ENCODE measurements at regions not wholly inside any gene's neighbourhood (a gene's known extent, or its start where the extent isn't known, plus 50 kb on each side); places are given as distances from the start of the nearest gene placed in this dataset.

DNA sequence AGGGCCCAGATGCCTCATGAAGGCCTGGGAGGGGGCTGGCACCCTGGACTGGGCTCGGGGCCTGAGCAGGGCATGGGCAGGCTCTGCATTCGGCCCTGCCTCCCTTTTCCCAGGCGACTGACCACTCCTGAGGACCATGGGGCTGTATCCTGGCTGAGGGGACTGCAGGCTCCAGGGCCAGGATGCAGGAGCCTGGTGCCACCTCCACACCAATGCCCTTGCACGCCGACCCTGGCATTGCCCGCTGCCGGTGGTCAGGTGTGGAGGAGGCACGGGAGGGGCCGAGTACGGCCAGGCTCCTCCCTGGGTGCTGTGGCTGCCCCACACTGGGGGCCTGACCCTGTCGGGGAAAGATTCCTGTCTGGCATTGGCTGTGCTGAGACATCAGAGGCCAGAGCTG, 128.9 kb downstream of the SIK1 start:
- FAIRE-seq (no peak), DNase-seq (ENCODE audit: low read depth in 1 of 2, low spot score in 2 of 2) (no peak)
- Histone ChIP-seq H3K23me2 (ENCODE audit: low read depth, low read length) (no peaks in the 10 kb centered on the region), H3K56ac (replicated peaks; ENCODE audit: insufficient read length, low read depth, low read length) (no peak overlapping the region), H4K20me1 (replicated peaks in 1 of 2; ENCODE audit: control insufficient read depth in 1 of 2, insufficient read depth in 2 of 2, low read length in 2 of 2) (peaks cover 0 to 1% of the 10 kb centered on the region in 2 experiments), H3K9ac (replicated peaks in 1 of 4; ENCODE audit: extremely low read depth in 1 of 4, low read depth in 3 of 4, low read length in 3 of 4) (no peak overlapping the region), H3K27me3 (replicated peaks in 1 of 4; ENCODE audit: control insufficient read depth in 3 of 4, extremely low read depth in 1 of 4, insufficient read depth in 3 of 4, low read length in 3 of 4) (no peaks in the 10 kb centered on the region), H4K5ac (ENCODE audit: insufficient read length, low read depth, low read length) (no peak overlapping the region), H2AK5ac (ENCODE audit: low read depth, low read length) (no peak overlapping the region), H3K23ac (ENCODE audit: insufficient read length) (no peak overlapping the region), H3K27ac (ENCODE audit: low read depth, low read length) (no peak overlapping the region), H3K9me3 (ENCODE audit: insufficient read depth in 2 of 2, low read depth in 1 of 2, low read length in 1 of 2) (no peaks in the 10 kb centered on the region), H4K91ac (replicated peaks; ENCODE audit: insufficient read length, low read length) (no peak overlapping the region), H3K4me1 (replicated peaks in 1 of 4; ENCODE audit: control insufficient read depth in 3 of 4, insufficient read depth in 4 of 4, low read length in 3 of 4) (peaks cover 0 to 3% (median 1%) of the 10 kb centered on the region in 4 experiments; a peak in 2 of 7 replicates), H3K18ac (ENCODE audit: extremely low read depth, low read length) (no peak overlapping the region), H3K36me3 (ENCODE audit: control insufficient read depth in 2 of 4, insufficient read depth in 4 of 4, low read length in 3 of 4) (no peaks in the 10 kb centered on the region), H2BK15ac (ENCODE audit: low read length) (no peak overlapping the region), H3K14ac (ENCODE audit: insufficient read length) (no peak overlapping the region), H2BK120ac (replicated peaks; ENCODE audit: low read depth, low read length) (no peak overlapping the region), H3K79me1 (ENCODE audit: low read depth, low read length) (no peaks in the 10 kb centered on the region), H3K79me2 (ENCODE audit: control insufficient read depth in 1 of 2, insufficient read depth in 2 of 2, low read length in 2 of 2) (no peaks in the 10 kb centered on the region), H2BK5ac (ENCODE audit: low read depth, low read length) (no peak overlapping the region), H2AFZ (ENCODE audit: low read length) (no peak overlapping the region), H2BK12ac (ENCODE audit: low read depth, low read length) (no peak overlapping the region), H3K4ac (replicated peaks; ENCODE audit: insufficient read length, low read depth, low read length) (no peak overlapping the region), H2BK20ac (ENCODE audit: low read length) (no peak overlapping the region), H3K4me2 (ENCODE audit: insufficient read depth in 1 of 2, low read depth in 2 of 2, low read length in 2 of 2) (no peak overlapping the region), H4K8ac (ENCODE audit: extremely low read depth, insufficient read depth, low read length) (no peak overlapping the region), H3K4me3 (ENCODE audit: extremely low read depth in 1 of 4, insufficient read depth in 2 of 4, low read depth in 3 of 4, low read length in 4 of 4) (no peak overlapping the region)
- ChIA-PET POLR2A (ENCODE audit: partially characterized antibody) (no interaction called here), CTCF (ENCODE audit: partially characterized antibody) (interaction anchor here (0.7 kb wide), 1 partner anchor 15 kb away, joined by 3 read pairs; no protein-coding TSS in a partner anchor)
- TF ChIP-seq CEBPB (IDR thresholded peaks at IDR 0.05; ENCODE audit: low read depth, low read length) (no peak), BRCA1 (IDR thresholded peaks at IDR 0.05; ENCODE audit: low read depth, low read length) (no peak), TBP (IDR thresholded peaks at IDR 0.05; ENCODE audit: low read depth, low read length) (no peak), CBX5 (IDR thresholded peaks at IDR 0.05; ENCODE audit: low read depth, low read length) (no peak), SIN3A (conservative IDR thresholded peaks at IDR 0.05 in 1 of 2, IDR thresholded peaks at IDR 0.05 in 1 of 2; ENCODE audit: low read depth in 1 of 2, low read length in 2 of 2) (no peak), POLR2A (IDR thresholded peaks at IDR 0.05; ENCODE audit: control extremely low read depth in 1 of 2, low read depth in 2 of 2, low read length in 2 of 2) (no peak), SP2 (IDR thresholded peaks at IDR 0.05; ENCODE audit: low read length) (no peak), RXRA (IDR thresholded peaks at IDR 0.05; ENCODE audit: insufficient read depth, low read depth, low read length) (no peak), JUND (IDR thresholded peaks at IDR 0.05; ENCODE audit: low read length) (no peak), NANOG (IDR thresholded peaks at IDR 0.05; ENCODE audit: insufficient read depth, low read depth, low read length, poor library complexity, severe bottlenecking) (no peak), RBBP5 (IDR thresholded peaks at IDR 0.05; ENCODE audit: borderline replicate concordance, low read depth, low read length) (no peak), HDAC6 (IDR thresholded peaks at IDR 0.05; ENCODE audit: low read depth, low read length) (no peak), KDM5A (IDR thresholded peaks at IDR 0.05; ENCODE audit: low read length) (no peak)
- WGBS, 2 experiments (ENCODE audit: extremely low coverage in 1 of 2, insufficient coverage in 1 of 2, insufficient read length in 1 of 2, insufficient replicate concordance in 2 of 2, low coverage in 1 of 2, low lambda C conversion rate in 2 of 2, missing lambda C conversion rate in 1 of 2), result 90% methylated on average over 11 of the region's 11 CpGs; no CpG with 5 or more reads in 1 of the 2 experiments

Measured in H1 (cell line).